ACC112 (cell line): ENCODE measurements at regions not wholly inside any gene's neighbourhood (a gene's known extent, or its start where the extent isn't known, plus 50 kb on each side); places are given as distances from the start of the nearest gene placed in this dataset.

Source experiments
- H2AFZ ChIP-seq: fragments of 200-600 bp; sonication (generic); one replicate; pipeline ENCODE4 v1.6.0; 2017; ENCODE audit warnings: antibody characterized with exemption, low read length; ENCODE audit not compliant: unreplicated experiment
- H3K27ac ChIP-seq: fragments of 200-600 bp; sonication (generic); 2 replicates; pipeline ENCODE4 v1.5.1; 2014; ENCODE audit warnings: low read depth, mild to moderate bottlenecking, antibody characterized with exemption, low read length, moderate library complexity
- H3K27me3 ChIP-seq: fragments of 200-600 bp; sonication (generic); 2 replicates; pipeline ENCODE4 v1.6.1; 2014; ENCODE audit warnings: mild to moderate bottlenecking, antibody characterized with exemption, low read length, moderate library complexity, mixed read lengths; ENCODE audit not compliant: insufficient read depth
- H3K36me3 ChIP-seq: fragments of 200-600 bp; sonication (generic); 2 replicates; pipeline ENCODE4 v1.6.1; 2016; ENCODE audit warnings: mild to moderate bottlenecking, antibody characterized with exemption, low read length, moderate library complexity, mixed read lengths; ENCODE audit not compliant: insufficient read depth
- H3K4me1 ChIP-seq: fragments of 200-600 bp; sonication (generic); one replicate; pipeline ENCODE4 v1.6.1; 2016; ENCODE audit warnings: low read length, mixed read lengths; ENCODE audit not compliant: insufficient read depth, unreplicated experiment, control insufficient read depth
- H3K4me3 ChIP-seq: fragments of 200-600 bp; sonication (generic); 2 replicates; pipeline ENCODE4 v1.5.1; 2014; ENCODE audit warnings: mild to moderate bottlenecking, low read depth, low read length
- H3K79me2 ChIP-seq: fragments of 200-600 bp; sonication (generic); one replicate; pipeline ENCODE4 v1.6.0; 2016; ENCODE audit warnings: low read length; ENCODE audit not compliant: control insufficient read depth, unreplicated experiment, insufficient read depth

DNA sequence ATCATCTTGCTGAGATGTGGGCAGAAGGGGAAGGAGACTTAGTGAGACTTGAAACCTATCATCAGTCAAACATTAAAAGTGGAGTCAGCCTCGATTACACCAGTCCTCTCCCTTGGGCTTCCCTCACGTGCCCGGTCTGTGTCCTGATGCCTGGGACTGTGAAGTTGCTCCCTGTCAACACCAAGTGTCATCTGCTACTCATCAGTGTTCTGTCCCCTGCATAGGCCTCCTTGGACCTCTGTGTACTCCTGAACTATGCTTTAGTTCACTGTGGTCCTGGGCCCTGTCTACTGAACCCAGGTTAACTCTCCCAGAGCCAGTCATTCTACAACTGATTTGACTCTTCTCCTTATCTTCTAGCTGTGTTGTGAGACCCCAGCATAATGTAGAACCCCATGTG is 506.3 kb downstream of the TYW1 start:
- Histone ChIP-seq H3K79me2 (no peaks in the 10 kb centered on the region), H3K27me3 (no peaks in the 10 kb centered on the region), H3K4me1 (no peaks in the 10 kb centered on the region), H3K36me3 (no peaks in the 10 kb centered on the region), H2AFZ (no peak overlapping the region), H3K27ac (no peak overlapping the region), H3K4me3 (no peak overlapping the region)

DNA sequence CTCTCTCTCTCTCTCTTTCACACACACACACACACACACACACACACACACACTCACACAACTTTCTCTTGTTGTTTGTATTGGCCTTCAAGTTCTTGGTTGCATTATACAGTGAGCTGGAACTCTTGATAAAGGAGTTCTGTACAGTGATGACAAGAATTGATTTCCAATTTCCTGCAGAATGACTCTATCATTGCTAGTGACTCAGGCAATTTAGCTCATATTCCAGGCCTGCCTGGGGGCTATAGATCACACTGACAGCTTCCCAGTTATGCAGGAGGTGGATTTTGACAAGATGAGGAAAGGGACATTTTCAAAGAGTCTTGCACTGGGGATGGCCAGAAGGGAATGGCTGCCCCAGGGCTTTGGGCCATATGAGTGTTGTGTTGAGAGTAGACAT is 508.8 kb downstream of the TYW1 start:
- H3K27ac ChIP-seq: no peak overlapping the region
- H3K79me2 ChIP-seq: no peaks in the 10 kb centered on the region
- H3K4me3 ChIP-seq: no peak overlapping the region
- no peaks in the 10 kb centered on the region for H3K4me1 ChIP-seq
- no peaks in the 10 kb centered on the region for H3K36me3 ChIP-seq
- no peak overlapping the region for H2AFZ ChIP-seq
- H3K27me3 ChIP-seq: no peaks in the 10 kb centered on the region

- Histone ChIP-seq H3K27me3 (no peaks in the 10 kb centered on the region), H3K36me3 (no peaks in the 10 kb centered on the region), H3K4me3 (no peak overlapping the region), H3K4me1 (no peaks in the 10 kb centered on the region), H3K79me2 (no peaks in the 10 kb centered on the region), H2AFZ (no peak overlapping the region), H3K27ac (no peak overlapping the region)
Observed at GRCh38 chr7:67512481-67512880, 515.8 kb downstream of the TYW1 start.

- Histone ChIP-seq H3K4me3 (no peak overlapping the region), H2AFZ (no peak overlapping the region), H3K27me3 (no peaks in the 10 kb centered on the region), H3K36me3 (no peaks in the 10 kb centered on the region), H3K27ac (no peak overlapping the region), H3K4me1 (no peaks in the 10 kb centered on the region), H3K79me2 (no peaks in the 10 kb centered on the region)
Observed at GRCh38 chr7:67518580-67518979, 521.9 kb downstream of the TYW1 start.

DNA sequence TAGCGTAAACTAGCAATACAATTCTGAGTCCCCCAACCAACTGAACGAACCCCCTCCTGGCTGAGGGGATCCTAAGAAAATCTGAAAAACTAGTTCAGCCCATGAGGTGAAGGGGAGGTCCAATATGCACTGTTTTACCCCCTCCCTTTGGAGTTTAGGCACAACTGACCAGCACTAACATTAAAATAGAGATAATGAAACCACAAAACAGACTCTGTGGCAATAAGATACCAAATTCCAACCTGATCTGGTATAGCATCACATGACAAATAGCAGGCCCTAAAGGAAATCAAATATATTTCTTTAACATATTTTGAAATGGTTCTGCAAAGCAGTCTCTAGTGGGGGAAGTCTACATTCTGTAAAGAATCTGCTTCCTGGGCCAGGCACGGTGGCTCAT is 522.5 kb downstream of the TYW1 start:
- no peak overlapping the region for H3K4me3 ChIP-seq
- H3K79me2 ChIP-seq: no peaks in the 10 kb centered on the region
- H3K27me3 ChIP-seq: no peaks in the 10 kb centered on the region
- no peaks in the 10 kb centered on the region for H3K36me3 ChIP-seq
- H3K4me1 ChIP-seq: no peaks in the 10 kb centered on the region
- H2AFZ ChIP-seq: no peak overlapping the region
- H3K27ac ChIP-seq: no peak overlapping the region

GRCh38 chr7:67522504-67522903 is 525.9 kb downstream of the TYW1 start:
- Histone ChIP-seq H3K27ac (no peak overlapping the region), H3K27me3 (no peaks in the 10 kb centered on the region)

GRCh38 chr7:67523713-67524112 is 527.1 kb downstream of the TYW1 start:
- H3K27ac ChIP-seq: no peak overlapping the region
- H3K4me3 ChIP-seq: no peak overlapping the region
- H3K36me3 ChIP-seq: no peaks in the 10 kb centered on the region

More at GRCh38 chr7:67522504-67522903, 525.9 kb downstream of the TYW1 start:
- no peak overlapping the region for H2AFZ ChIP-seq
- no peak overlapping the region for H3K4me3 ChIP-seq
- no peaks in the 10 kb centered on the region for H3K36me3 ChIP-seq
- no peaks in the 10 kb centered on the region for H3K4me1 ChIP-seq
- no peaks in the 10 kb centered on the region for H3K79me2 ChIP-seq

GRCh38 chr7:67525588-67525987 is 529.0 kb downstream of the TYW1 start:
- H2AFZ ChIP-seq: no peak overlapping the region
- H3K27me3 ChIP-seq: no peaks in the 10 kb centered on the region
- no peaks in the 10 kb centered on the region for H3K4me1 ChIP-seq
- no peak overlapping the region for H3K4me3 ChIP-seq
- H3K27ac ChIP-seq: no peak overlapping the region
- no peaks in the 10 kb centered on the region for H3K36me3 ChIP-seq
- H3K79me2 ChIP-seq: no peaks in the 10 kb centered on the region

More at GRCh38 chr7:67523713-67524112, 527.1 kb downstream of the TYW1 start:
- no peak overlapping the region for H2AFZ ChIP-seq
- no peaks in the 10 kb centered on the region for H3K79me2 ChIP-seq
- H3K4me1 ChIP-seq: no peaks in the 10 kb centered on the region
- H3K27me3 ChIP-seq: no peaks in the 10 kb centered on the region

GRCh38 chr7:67535241-67535989 is 538.8 kb downstream of the TYW1 start:
- H3K4me3 ChIP-seq: no peak overlapping the region
- H3K27me3 ChIP-seq: no peaks in the 10 kb centered on the region
- no peaks in the 10 kb centered on the region for H3K4me1 ChIP-seq
- no peak overlapping the region for H2AFZ ChIP-seq
- H3K79me2 ChIP-seq: no peaks in the 10 kb centered on the region
- no peaks in the 10 kb centered on the region for H3K36me3 ChIP-seq
- no peak overlapping the region for H3K27ac ChIP-seq

DNA sequence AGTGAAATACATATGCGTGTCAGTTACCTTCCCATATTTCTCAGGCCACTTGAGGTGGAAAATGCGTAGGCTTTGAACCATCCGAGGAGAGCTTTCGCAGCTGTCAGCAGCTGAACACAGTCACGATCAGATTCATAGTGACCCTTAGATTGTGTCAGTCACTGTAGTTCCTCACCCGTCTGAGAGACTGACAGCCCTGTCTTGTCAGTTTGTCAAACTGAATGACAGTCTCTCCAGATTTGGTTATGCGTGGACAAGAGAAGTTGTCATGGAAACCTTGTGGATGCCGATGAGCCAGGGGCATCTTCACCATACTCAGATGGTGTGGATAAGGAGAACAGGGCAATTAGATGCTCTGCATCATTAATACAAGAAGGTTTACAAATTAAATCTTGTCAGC is 546.3 kb downstream of the TYW1 start:
- no peak overlapping the region for H2AFZ ChIP-seq
- no peaks in the 10 kb centered on the region for H3K4me1 ChIP-seq
- no peaks in the 10 kb centered on the region for H3K27me3 ChIP-seq
- no peaks in the 10 kb centered on the region for H3K36me3 ChIP-seq
- no peak overlapping the region for H3K27ac ChIP-seq
- no peaks in the 10 kb centered on the region for H3K79me2 ChIP-seq
- H3K4me3 ChIP-seq: no peak overlapping the region

DNA sequence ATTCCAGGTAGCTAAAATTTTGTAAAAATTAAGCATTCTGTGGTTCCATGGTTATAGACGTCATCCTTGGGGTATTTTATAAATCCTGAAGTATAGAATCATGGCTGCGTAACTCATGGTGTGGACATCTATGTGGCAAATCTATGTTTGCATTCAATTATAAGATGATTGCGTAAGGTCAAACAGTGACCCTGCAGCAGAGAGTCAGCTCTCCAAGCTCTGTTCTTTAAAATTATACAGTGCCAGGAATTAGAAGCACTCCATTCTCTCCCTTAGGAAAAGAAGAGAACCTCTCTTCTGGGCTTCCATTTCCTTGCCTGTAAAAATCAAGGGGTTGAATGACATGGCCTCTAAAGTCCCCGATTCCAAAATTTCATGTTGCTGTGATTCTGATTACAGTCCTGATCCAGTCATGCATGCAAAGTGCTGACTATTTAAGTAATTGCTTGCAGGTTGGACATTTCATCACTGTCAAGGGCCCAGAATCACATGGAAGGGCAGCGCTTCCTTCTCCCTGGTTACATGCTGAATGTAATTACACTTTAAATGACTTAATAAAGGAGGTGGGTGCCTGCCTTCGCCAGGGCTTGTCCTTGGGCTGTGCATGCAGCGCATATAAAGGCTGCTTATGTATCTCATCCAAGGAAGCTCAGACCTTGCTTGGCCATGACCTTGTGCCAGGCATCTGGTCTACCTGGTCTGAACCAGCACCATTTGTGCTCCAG is 550.7 kb downstream of the TYW1 start:
- no peak overlapping the region for H3K4me3 ChIP-seq
- H3K27ac ChIP-seq: no peak overlapping the region
- no peaks in the 10 kb centered on the region for H3K4me1 ChIP-seq
- no peak overlapping the region for H2AFZ ChIP-seq
- no peaks in the 10 kb centered on the region for H3K27me3 ChIP-seq
- H3K36me3 ChIP-seq: no peaks in the 10 kb centered on the region
- no peaks in the 10 kb centered on the region for H3K79me2 ChIP-seq
